ENCODE measurements at regions not wholly inside any gene's neighbourhood (a gene's known extent, or its start where the extent isn't known, plus 50 kb on each side); places are given as distances from the start of the nearest gene placed in this dataset.
A peak's percentile ranks its signal among the peaks of the same experiment; 100 is the strongest.
"Not testable (repeated sequence)": the region's sequence is repeated elsewhere in the genome, so short reads cannot be mapped to it uniquely, and the experiment has no call there.

DNA sequence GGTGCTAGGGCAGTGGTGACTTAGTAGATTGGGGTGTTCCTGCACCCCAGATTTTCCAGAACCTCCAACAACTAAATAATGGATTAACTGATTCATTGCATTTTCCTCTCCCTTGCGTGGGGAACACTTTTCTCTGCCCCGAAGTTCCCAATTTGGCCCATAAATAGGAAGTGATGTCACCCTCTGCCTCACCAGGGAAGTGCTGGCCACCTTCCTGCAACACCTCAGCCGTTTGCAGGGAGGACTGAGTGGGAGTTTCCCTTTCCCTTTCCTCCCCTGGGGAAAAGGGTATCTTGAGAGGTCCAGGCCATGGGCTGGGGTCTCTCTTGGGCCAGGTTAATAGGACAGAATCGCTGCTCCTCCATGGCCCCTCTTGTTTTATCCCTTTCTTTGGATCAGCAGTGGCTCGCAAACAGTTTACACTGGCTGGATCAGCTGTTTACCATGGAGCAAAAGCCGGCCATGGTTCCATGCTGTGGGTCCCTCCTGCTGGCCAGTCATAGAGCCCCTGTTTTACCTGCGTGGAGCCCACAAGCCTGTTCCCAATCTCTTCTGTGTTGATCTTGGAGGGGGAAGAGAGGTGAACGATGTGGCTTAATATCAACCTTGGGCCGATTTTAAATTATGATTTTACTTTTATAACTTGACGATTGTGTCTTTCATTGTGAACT is 91.6 kb upstream of the VRK1 start:
- DNase-seq: no peak
- Mint-ChIP-seq H3K9me3 (no peaks in the 10 kb centered on the region), H3K4me1 (no peaks in the 10 kb centered on the region), H3K27me3 (peaks cover 11 to 45% (median 23%) of the 10 kb centered on the region in 5 donors), H3K36me3 (no peaks in the 10 kb centered on the region), H3K27ac (peak overlapping the region in 1 of 10 donors; percentile 14), H3K4me3 (no peak overlapping the region)
- POLR2A ChIA-PET: no interaction called here
- ATAC-seq: no peak

DNA sequence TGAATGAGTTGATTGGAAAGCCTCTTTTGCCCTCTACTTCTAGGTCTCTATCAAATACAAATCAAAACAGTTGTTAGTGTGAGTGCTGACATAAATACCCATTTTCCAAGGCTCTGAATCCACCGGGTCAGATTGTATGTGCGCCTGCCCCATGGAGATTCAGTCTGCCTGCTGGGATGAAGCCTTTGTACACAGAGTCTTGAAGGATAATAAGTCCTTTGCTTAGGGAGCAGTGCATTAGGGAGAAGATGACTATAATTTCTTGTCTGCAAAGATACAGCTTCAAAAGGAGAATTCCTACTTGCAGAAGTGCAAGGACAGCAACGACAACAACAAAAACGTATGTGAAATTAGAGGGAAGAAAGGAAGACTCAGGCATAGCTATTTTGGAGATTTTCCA is 90.3 kb upstream of the VRK1 start:
- DNase-seq: no peak
- Mint-ChIP-seq H3K4me1 (no peaks in the 10 kb centered on the region), H3K36me3 (no peaks in the 10 kb centered on the region), H3K27me3 (peaks cover 11 to 40% (median 29%) of the 10 kb centered on the region in 5 donors), H3K27ac (no peak overlapping the region), H3K9me3 (no peaks in the 10 kb centered on the region), H3K4me3 (no peak overlapping the region)
- POLR2A ChIA-PET: no interaction called here
- no peak for ATAC-seq

DNA sequence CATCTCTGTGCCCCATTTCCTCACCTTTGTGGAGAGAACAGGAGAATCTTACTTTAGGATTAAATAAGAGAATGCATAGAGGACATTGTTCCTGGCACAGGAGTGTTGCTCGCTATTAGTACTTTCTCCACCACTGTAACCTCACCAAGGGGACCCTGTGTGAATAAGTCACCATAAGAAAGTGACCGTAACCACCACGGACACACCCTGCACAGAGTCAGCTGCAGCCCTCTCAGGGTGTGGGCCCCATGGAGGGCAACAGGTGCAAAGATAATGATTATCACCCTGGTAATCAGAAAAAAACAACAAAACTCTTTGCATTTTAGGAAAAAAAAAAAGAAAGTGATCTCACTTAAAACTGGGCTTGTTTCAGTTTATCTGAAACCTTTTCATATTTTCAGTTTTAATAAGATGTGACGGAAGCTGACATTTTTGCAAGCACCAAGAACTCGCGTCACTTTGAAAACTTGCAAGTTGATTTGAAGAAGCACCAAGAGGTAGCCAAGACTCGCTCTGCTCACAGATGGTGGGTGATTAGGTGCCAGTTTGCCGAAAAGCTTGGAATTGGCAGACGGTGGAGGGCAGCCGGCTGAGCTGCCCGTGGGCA is 87.0 kb upstream of the VRK1 start:
- no peaks in the 10 kb centered on the region for H3K9me3 Mint-ChIP-seq
- peaks cover 18 to 39% (median 26%) of the 10 kb centered on the region in 5 donors for H3K27me3 Mint-ChIP-seq
- POLR2A ChIA-PET: no interaction called here
- no peak for DNase-seq
- no peaks in the 10 kb centered on the region for H3K4me1 Mint-ChIP-seq
- H3K36me3 Mint-ChIP-seq: no peaks in the 10 kb centered on the region
- H3K27ac Mint-ChIP-seq: no peak overlapping the region
- ATAC-seq: no peak
- no peak overlapping the region for H3K4me3 Mint-ChIP-seq

DNA sequence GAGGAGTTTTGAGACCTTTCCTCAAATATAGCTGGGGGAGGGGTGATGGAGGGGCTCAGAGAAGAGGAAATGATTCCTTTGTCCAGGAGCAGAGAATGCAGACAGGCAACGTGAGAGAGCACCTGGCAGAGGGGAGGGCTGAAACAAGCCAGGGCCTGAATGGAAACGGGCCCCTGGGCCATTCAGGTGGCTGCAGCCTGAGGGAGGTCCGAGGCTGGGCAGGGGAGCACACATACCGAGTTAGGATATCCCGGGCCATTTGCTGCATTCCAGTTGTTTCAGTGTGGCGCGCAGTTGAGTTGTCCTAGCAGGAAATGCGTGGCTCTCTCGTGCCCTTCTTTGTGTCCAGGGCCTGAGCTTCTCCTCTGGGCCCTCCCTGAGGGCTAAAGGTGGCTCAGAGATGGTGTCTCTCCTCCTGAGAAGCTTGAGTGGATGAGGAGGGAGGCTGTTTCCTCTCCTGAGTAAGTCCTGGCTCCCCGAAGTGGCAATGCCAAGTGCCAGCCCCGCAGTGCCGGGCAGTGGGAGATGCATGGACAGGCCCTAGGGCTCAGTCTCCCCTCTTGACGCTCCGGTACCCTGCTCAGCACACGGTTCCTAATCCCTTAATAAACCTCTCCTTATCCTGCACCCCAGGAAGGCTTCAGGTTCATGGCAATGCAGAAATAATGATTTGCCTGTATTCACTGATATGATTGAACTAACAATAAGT is 85.5 kb upstream of the VRK1 start:
- DNase-seq (no peak), ATAC-seq (no peak)
- Mint-ChIP-seq H3K4me1 (no peaks in the 10 kb centered on the region), H3K27ac (no peak overlapping the region), H3K4me3 (no peak overlapping the region), H3K9me3 (no peaks in the 10 kb centered on the region), H3K27me3 (peaks cover 16 to 44% (median 22%) of the 10 kb centered on the region in 5 donors), H3K36me3 (no peaks in the 10 kb centered on the region)
- POLR2A ChIA-PET: no interaction called here

DNA sequence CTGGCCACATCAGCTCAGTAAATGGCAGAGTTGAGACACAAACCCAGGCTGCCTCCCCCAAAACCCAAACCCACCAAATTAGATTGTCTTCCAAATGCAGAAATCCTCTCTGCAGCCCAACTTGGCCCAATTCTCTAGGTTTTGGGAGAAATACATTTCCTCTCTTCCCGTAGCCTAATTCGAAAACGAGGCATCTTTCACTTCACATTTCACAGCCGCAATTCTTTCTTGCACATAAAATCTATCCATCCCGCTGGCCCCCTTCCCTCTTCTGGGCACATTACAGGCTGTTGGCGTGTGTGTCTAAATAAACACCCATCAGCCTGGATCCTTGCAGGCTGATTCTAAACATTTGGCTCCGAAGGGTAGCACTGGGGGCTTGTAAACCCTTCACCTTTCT is 83.8 kb upstream of the VRK1 start:
- H3K4me3 Mint-ChIP-seq: no peak overlapping the region
- no peaks in the 10 kb centered on the region for H3K36me3 Mint-ChIP-seq
- no peaks in the 10 kb centered on the region for H3K4me1 Mint-ChIP-seq
- H3K9me3 Mint-ChIP-seq: no peaks in the 10 kb centered on the region
- DNase-seq (no peak), ATAC-seq (no peak)
- POLR2A ChIA-PET: interaction anchor here (0.6 kb wide), 1 partner anchor 504 kb away, joined by 4 read pairs; no protein-coding TSS in a partner anchor
- peaks cover 16 to 44% (median 25%) of the 10 kb centered on the region in 5 donors for H3K27me3 Mint-ChIP-seq
- no peak overlapping the region for H3K27ac Mint-ChIP-seq

DNA sequence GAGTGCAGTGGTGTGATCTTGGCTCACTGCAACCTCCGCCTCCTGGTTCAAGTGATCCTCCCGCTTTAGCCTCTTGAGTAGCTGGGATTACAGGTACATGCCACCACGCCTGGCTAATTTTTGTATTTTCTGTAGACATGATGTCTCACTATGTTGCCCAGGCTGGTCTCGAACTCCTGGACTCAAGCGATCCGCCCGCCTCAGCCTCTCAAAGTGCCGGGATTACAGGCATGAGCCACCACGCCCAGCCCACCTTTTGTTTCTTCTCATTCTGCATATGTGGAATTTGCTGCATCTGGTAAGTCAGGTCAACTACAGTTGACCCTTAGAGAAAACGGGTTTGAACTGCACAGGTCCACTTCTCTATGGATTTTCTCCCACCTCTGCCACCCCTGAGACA is 82.6 kb upstream of the VRK1 start:
- H3K4me3 Mint-ChIP-seq, POLR2A ChIA-PET, H3K36me3 Mint-ChIP-seq, ATAC-seq, H3K27ac Mint-ChIP-seq, H3K9me3 Mint-ChIP-seq, DNase-seq, H3K4me1 Mint-ChIP-seq: not testable (repeated sequence)
- peaks cover 16 to 44% (median 25%) of the 10 kb centered on the region in 5 donors for H3K27me3 Mint-ChIP-seq

DNA sequence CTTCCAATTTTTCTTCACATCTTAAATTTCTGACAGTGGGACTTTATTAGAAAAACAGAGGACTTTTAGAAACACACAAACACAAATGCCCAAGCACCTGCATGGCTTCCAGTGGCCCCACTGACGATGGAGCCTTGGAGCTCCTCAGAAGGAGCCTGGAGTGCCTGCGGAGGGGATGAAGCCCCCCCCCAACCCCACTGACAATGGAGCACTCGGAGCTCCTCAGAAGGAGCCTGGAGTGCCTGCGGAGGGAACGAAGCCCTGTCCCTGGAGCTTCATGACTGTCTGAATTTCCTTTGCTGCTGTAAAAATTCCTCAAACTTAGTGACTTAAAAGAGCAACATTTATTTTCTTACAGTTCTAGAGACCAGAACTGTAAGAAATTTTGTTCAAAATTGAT is 80.1 kb upstream of the VRK1 start:
- ATAC-seq (no peak), DNase-seq (no peak)
- no peak overlapping the region for H3K4me3 Mint-ChIP-seq
- no peak overlapping the region for H3K27ac Mint-ChIP-seq
- no peaks in the 10 kb centered on the region for H3K36me3 Mint-ChIP-seq
- H3K27me3 Mint-ChIP-seq: peaks cover 16 to 52% (median 27%) of the 10 kb centered on the region in 5 donors
- POLR2A ChIA-PET: no interaction called here
- H3K4me1 Mint-ChIP-seq: no peaks in the 10 kb centered on the region
- H3K9me3 Mint-ChIP-seq: no peaks in the 10 kb centered on the region

DNA sequence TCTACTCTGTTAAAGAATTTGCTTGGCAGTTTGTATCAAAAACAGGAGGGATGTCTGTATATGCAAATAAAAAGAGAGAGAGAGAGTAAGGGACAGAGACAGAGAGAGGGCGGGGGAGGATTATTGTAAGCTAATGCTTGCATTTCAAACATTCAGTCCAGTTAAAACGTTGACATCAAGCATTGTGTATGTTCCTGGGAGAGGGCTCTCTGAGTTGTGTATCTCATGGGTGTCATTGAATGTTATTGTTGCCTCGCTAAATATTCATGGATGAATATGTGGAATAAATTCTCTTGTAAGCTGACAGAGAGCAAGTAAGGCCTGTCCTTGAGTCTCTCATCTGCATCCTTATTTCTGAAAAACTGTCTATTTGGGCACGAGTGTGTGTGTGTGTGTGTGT is 78.8 kb upstream of the VRK1 start:
- no peak overlapping the region for H3K4me3 Mint-ChIP-seq
- no peaks in the 10 kb centered on the region for H3K9me3 Mint-ChIP-seq
- H3K27me3 Mint-ChIP-seq: peaks cover 8 to 39% (median 20%) of the 10 kb centered on the region in 5 donors
- no peaks in the 10 kb centered on the region for H3K36me3 Mint-ChIP-seq
- DNase-seq (no peak), ATAC-seq (no peak)
- no peaks in the 10 kb centered on the region for H3K4me1 Mint-ChIP-seq
- POLR2A ChIA-PET: no interaction called here
- no peak overlapping the region for H3K27ac Mint-ChIP-seq

DNA sequence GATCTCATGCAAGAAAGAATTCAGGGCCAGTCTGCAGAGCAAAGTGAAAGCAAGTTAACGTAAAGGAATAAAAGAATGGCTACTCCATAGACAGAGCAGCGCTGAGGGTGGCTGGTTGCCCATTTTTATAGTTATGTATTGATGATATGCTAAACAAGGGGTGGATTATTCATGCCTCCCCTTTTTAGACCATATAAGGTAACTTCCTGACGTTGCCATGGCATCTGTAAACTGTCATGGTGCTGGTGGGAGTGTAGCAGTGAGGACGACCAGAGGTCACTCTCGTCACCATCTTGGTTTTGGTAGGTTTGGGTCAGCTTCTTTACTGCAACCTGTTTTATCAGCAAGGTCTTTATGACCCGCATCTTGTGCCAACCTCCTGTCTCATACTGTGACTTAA is 76.5 kb upstream of the VRK1 start:
- DNase-seq, H3K4me3 Mint-ChIP-seq, H3K27ac Mint-ChIP-seq, H3K36me3 Mint-ChIP-seq, POLR2A ChIA-PET, H3K9me3 Mint-ChIP-seq, H3K4me1 Mint-ChIP-seq, ATAC-seq: not testable (repeated sequence)
- H3K27me3 Mint-ChIP-seq: peaks cover 0 to 16% (median 10%) of the 10 kb centered on the region in 5 donors

DNA sequence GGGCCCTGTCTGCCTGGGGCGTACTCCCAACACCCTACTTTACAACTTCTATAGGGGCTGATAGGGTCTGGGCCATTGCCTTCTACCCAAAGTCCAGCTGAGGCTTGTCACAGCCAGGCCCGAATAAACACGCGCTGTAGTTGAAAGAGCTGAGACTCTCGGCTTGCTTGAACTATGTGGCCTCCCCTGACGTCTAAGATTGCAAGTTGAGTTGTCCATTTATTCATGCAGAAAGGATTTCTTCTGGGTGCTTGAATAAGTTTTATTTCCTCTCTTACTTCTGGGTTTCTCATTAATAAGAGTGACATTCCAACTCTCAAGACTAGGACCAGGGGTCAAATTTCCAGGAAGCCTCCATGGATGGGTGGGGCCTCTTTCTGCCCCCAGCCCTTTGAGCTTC is 74.4 kb upstream of the VRK1 start:
- peaks cover 4 to 27% (median 11%) of the 10 kb centered on the region in 5 donors for H3K27me3 Mint-ChIP-seq
- no peak overlapping the region for H3K4me3 Mint-ChIP-seq
- DNase-seq: no peak
- POLR2A ChIA-PET: no interaction called here
- H3K4me1 Mint-ChIP-seq: peaks cover 0 to 2% (median 0%) of the 10 kb centered on the region in 4 donors
- H3K9me3 Mint-ChIP-seq: no peaks in the 10 kb centered on the region
- H3K27ac Mint-ChIP-seq: no peak overlapping the region
- no peak for ATAC-seq
- H3K36me3 Mint-ChIP-seq: peaks cover 0 to 2% (median 0%) of the 10 kb centered on the region in 3 donors

DNA sequence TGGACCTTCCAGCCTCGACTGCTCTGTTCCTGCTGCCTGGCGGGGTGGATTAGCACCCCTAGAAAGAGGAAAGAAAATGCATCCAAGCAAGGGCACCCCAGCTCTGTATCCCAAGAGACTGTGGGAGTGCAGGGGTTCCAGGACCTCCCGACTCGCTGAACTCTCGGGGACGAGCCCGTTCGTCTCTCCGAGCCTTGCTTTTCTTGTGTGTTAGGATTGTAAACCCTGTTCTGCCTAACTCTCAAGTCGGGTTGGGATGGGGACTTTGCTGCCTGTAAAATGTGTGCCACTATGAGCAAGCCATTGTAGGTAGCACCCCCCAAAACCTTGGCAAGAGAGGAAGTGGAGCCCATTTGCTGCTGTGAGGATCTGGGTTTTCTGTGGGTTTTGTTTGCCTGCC is 73.2 kb upstream of the VRK1 start:
- ATAC-seq (no peak), DNase-seq (no peak)
- Mint-ChIP-seq H3K4me3 (no peak overlapping the region), H3K27ac (no peak overlapping the region), H3K36me3 (peaks cover 0 to 2% (median 0%) of the 10 kb centered on the region in 3 donors), H3K4me1 (peaks cover 0 to 2% (median 0%) of the 10 kb centered on the region in 4 donors), H3K9me3 (no peaks in the 10 kb centered on the region), H3K27me3 (peaks cover 4 to 32% (median 7%) of the 10 kb centered on the region in 5 donors)
- POLR2A ChIA-PET: no interaction called here

DNA sequence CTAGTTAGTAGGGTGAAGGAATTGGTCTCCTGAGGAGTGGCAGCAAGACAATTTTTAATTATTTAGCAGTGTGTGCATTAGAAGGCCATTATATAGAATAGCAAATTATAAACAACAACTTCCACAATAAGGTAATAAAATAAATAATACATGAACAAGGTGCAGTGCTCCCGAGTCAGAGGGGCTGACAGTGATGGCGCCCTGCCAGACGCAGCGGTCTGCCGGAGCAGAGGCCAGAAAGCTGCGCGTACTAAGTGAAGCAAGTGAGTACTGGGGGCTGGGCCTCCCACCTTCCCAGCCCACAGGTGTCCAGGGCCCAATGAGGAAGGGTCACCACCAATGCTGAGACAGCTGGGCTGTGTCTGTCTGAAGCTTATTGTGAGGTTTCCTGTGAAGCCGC is 72.0 kb upstream of the VRK1 start:
- Mint-ChIP-seq H3K36me3 (peaks cover 0 to 2% (median 0%) of the 10 kb centered on the region in 3 donors), H3K27ac (peak overlapping the region in 1 of 10 donors; percentile 6), H3K4me3 (no peak overlapping the region), H3K4me1 (peaks cover 0 to 2% (median 0%) of the 10 kb centered on the region in 4 donors), H3K9me3 (no peaks in the 10 kb centered on the region), H3K27me3 (peaks cover 4 to 40% (median 10%) of the 10 kb centered on the region in 5 donors)
- ATAC-seq (no peak), DNase-seq (no peak)
- POLR2A ChIA-PET: no interaction called here

DNA sequence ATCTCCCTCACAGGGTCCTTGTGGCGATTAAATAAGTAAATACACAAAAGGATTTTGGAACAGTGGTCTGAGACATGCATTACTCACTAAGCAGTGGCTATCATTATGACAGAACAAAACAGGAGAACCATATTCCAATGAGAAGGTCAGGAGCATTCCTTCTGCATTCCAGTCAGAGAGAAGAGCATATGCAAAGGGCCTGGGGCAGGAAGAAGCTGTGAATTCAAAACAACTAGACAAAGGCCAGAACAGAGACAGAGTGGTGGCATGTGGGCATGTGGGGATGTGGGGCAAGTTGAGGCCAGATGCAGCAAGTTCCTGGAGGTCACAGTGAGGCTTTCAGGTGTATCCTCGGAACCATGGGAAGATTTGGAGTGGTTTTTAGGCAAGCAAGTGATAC is 70.1 kb upstream of the VRK1 start:
- peaks cover 0 to 2% (median 0%) of the 10 kb centered on the region in 3 donors for H3K36me3 Mint-ChIP-seq
- ATAC-seq (no peak), DNase-seq (no peak)
- H3K4me3 Mint-ChIP-seq: no peak overlapping the region
- H3K27me3 Mint-ChIP-seq: peaks cover 6 to 35% (median 9%) of the 10 kb centered on the region in 5 donors
- POLR2A ChIA-PET: no interaction called here
- no peak overlapping the region for H3K27ac Mint-ChIP-seq
- H3K9me3 Mint-ChIP-seq: no peaks in the 10 kb centered on the region
- peaks cover 0 to 2% (median 0%) of the 10 kb centered on the region in 4 donors for H3K4me1 Mint-ChIP-seq

All from naive thymus-derived CD8-positive, alpha-beta T cell (primary cell).